Lower leg skin (tissue), 3 donors: ENCODE measurements at regions not wholly inside any gene's neighbourhood (a gene's known extent, or its start where the extent isn't known, plus 50 kb on each side); places are given as distances from the start of the nearest gene placed in this dataset.

Source experiments
- CTCF ChIP-seq, 3 donors: fragments of 450-650 bp; IDR thresholded peaks; one replicate each; pipeline ENCODE4 v1.5.1; 2016; ENCODE audit warnings: antibody characterized with exemption in 3 of 3, mild to moderate bottlenecking in 3 of 3, moderate library complexity in 2 of 3
- POLR2A ChIP-seq, 2 donors: fragments of 450-650 bp; IDR thresholded peaks; one replicate each; pipeline ENCODE4 v1.6.1; 2016 to 2017; ENCODE audit warnings: antibody characterized with exemption in 2 of 2, mild to moderate bottlenecking in 1 of 2, moderate library complexity in 1 of 2

- TF ChIP-seq CTCF (IDR thresholded peaks at IDR 0.05) (no peak), POLR2A (IDR thresholded peaks at IDR 0.05) (no peak)
These were observed 101.5 kb upstream of the PODXL start for GRCh38 chr7:131657881-131658280.
